IMR-90 (cell line): ENCODE measurements at regions not wholly inside any gene's neighbourhood (a gene's known extent, or its start where the extent isn't known, plus 50 kb on each side); places are given as distances from the start of the nearest gene placed in this dataset.

Source experiments
- ATAC-seq: fragments of 200-7000 bp; cut with Tn5 transposase; 2 replicates; pipeline ENCODE4 v1.9.1; 2020; ENCODE audit warnings: low read depth, mild to moderate bottlenecking, moderate library complexity
- BruUV-seq: library from RNA; stranded (reverse); fragments of 400-500 nt; replicated peaks from 2 replicates; lab custom pipeline; 2021; lab: Mats Ljungman, UMichigan
- CTCF ChIA-PET: fragments of 300-600 bp; formaldehyde crosslinking; extraction: SDS; loops from one replicate; lab custom pipeline; 2021; ENCODE audit warnings: antibody characterized with exemption; lab: Yijun Ruan, JAX
- POLR2A ChIA-PET: fragments of 300-600 bp; sonication (Branson Sonifier 250); formaldehyde crosslinking; loops from one replicate; lab custom pipeline; 2022; ENCODE audit warnings: antibody characterized with exemption; ENCODE audit not compliant: unreplicated experiment; lab: Charles Lee
- DNase-seq: peaks from one replicate; pipeline ENCODE4 v3.0.0; 2013
- H2AFZ ChIP-seq: replicated peaks from 2 replicates; pipeline ENCODE3; 2013; ENCODE audit warnings: low read length, mild to moderate bottlenecking; ENCODE audit not compliant: poor library complexity
- H2AK5ac ChIP-seq: 2 replicates; pipeline ENCODE4 v1.6.1; 2013; ENCODE audit warnings: low read depth, low read length, inconsistent platforms
- H2AK9ac ChIP-seq: replicated peaks from 2 replicates; pipeline ENCODE3; 2013; ENCODE audit warnings: mild to moderate bottlenecking, low read depth, low read length, moderate library complexity; ENCODE audit not compliant: poor library complexity
- H2BK120ac ChIP-seq: 2 replicates; pipeline ENCODE4 v1.6.1; 2013; ENCODE audit warnings: low read depth, low read length, inconsistent platforms
- H2BK15ac ChIP-seq: 3 replicates; pipeline ENCODE4 v1.6.1; 2013; ENCODE audit warnings: low read depth, low read length, inconsistent platforms
- H2BK20ac ChIP-seq: 2 replicates; pipeline ENCODE4 v1.6.1; 2013; ENCODE audit warnings: low read depth, mild to moderate bottlenecking, inconsistent platforms, low read length, moderate library complexity
- H2BK5ac ChIP-seq: 2 replicates; pipeline ENCODE4 v1.6.1; 2013; ENCODE audit warnings: mild to moderate bottlenecking, low read depth, low read length, inconsistent platforms; ENCODE audit not compliant: poor library complexity, severe bottlenecking
- H3K14ac ChIP-seq: replicated peaks from 2 replicates; pipeline ENCODE4 v1.6.1; 2013; ENCODE audit warnings: low read depth, low read length, inconsistent platforms
- H3K18ac ChIP-seq: 2 replicates; pipeline ENCODE4 v1.6.1; 2013; ENCODE audit warnings: low read depth, low read length, control low read depth
- H3K23ac ChIP-seq: 2 replicates; pipeline ENCODE4 v1.6.1; 2013; ENCODE audit warnings: low read depth, low read length, inconsistent platforms
- H3K27ac ChIP-seq: 2 replicates; pipeline ENCODE4 v1.5.1; 2013; ENCODE audit warnings: mild to moderate bottlenecking, control low read depth, low read length; ENCODE audit not compliant: insufficient read depth
- H3K27me3 ChIP-seq: 2 replicates; pipeline ENCODE4 v1.6.1; 2013; ENCODE audit warnings: low read length; ENCODE audit not compliant: control insufficient read depth, insufficient read depth
- H3K36me3 ChIP-seq: 2 replicates; pipeline ENCODE4 v1.6.1; 2013; ENCODE audit warnings: low read length, mixed read lengths; ENCODE audit not compliant: control insufficient read depth, insufficient read depth
- H3K4ac ChIP-seq: 2 replicates; pipeline ENCODE4 v1.6.1; 2013; ENCODE audit warnings: low read depth, low read length, inconsistent platforms
- H3K4me1 ChIP-seq: 2 replicates; pipeline ENCODE4 v1.6.1; 2013; ENCODE audit warnings: low read length, mixed read lengths; ENCODE audit not compliant: control insufficient read depth, insufficient read depth
- H3K4me2 ChIP-seq: 2 replicates; pipeline ENCODE4 v1.6.1; 2013; ENCODE audit warnings: low read depth, mild to moderate bottlenecking, control low read depth, low read length, moderate library complexity
- H3K4me3 ChIP-seq: 2 replicates; pipeline ENCODE4 v1.5.1; 2013; ENCODE audit warnings: low read depth, mild to moderate bottlenecking, control low read depth, low read length, moderate library complexity; ENCODE audit not compliant: insufficient read depth
- H3K56ac ChIP-seq: 2 replicates; pipeline ENCODE4 v1.6.1; 2013; ENCODE audit warnings: low read length, inconsistent platforms; ENCODE audit not compliant: insufficient read depth; ENCODE audit errors: extremely low read depth
- H3K79me1 ChIP-seq, 2 experiments: 2 replicates each; pipeline ENCODE4 v1.6.1; 2013; ENCODE audit warnings: low read length in 2 of 2, inconsistent platforms in 1 of 2, low read depth in 1 of 2
- H3K9ac ChIP-seq: 2 replicates; pipeline ENCODE4 v1.6.1; 2013; ENCODE audit warnings: low read depth, low read length, control low read depth
- H3K9me1 ChIP-seq: 2 replicates; pipeline ENCODE4 v1.6.1; 2013; ENCODE audit warnings: low read length, inconsistent platforms; ENCODE audit not compliant: insufficient read depth
- H3K9me3 ChIP-seq: 2 replicates; pipeline ENCODE4 v1.6.1; 2013; ENCODE audit warnings: low read length; ENCODE audit not compliant: control insufficient read depth, insufficient read depth
- H4K20me1 ChIP-seq: 2 replicates; pipeline ENCODE4 v1.6.1; 2013; ENCODE audit warnings: low read length, inconsistent platforms; ENCODE audit not compliant: insufficient read depth
- H4K5ac ChIP-seq: 2 replicates; pipeline ENCODE4 v1.6.1; 2013; ENCODE audit warnings: mild to moderate bottlenecking, low read depth, low read length, control low read depth
- H4K8ac ChIP-seq, 2 experiments: 2 replicates each; pipeline ENCODE4 v1.6.1; 2013; ENCODE audit warnings: low read depth in 2 of 2, low read length in 2 of 2, control low read depth in 1 of 2, inconsistent platforms in 1 of 2
- H4K91ac ChIP-seq: 2 replicates; pipeline ENCODE4 v1.6.1; 2013; ENCODE audit warnings: low read depth, low read length, inconsistent platforms; ENCODE audit not compliant: insufficient read depth
- CTCF ChIP-seq: conservative IDR thresholded peaks from 2 replicates; pipeline ENCODE4 v1.5.1; 2012; ENCODE audit warnings: mild to moderate bottlenecking, low read depth, low read length, improper control_type of control experiment
- MAZ ChIP-seq: IDR thresholded peaks from 2 replicates; pipeline ENCODE4 v1.6.1; 2012; ENCODE audit warnings: low read depth, mild to moderate bottlenecking, low read length, improper control_type of control experiment, moderate library complexity, borderline replicate concordance
- USF2 ChIP-seq: fragments of 150-350 bp; IDR thresholded peaks from 2 replicates; pipeline ENCODE4 v1.6.1; 2017; ENCODE audit warnings: mild to moderate bottlenecking, antibody characterized with exemption, low read length, low read depth
- WGBS, 2 experiments: methylation state at CpG; one replicate each; pipeline versions ENCODE4 v1.1.5 to v1.1.7; 2013; ENCODE audit warnings: missing lambda C conversion rate in 2 of 2; ENCODE audit not compliant: insufficient read length in 1 of 2; ENCODE audit errors: extremely low coverage in 2 of 2; 5-methylcytosine and 5-hydroxymethylcytosine counted together
- dilution Hi-C: fragments of 300-500 bp; cut with HindIII; formaldehyde crosslinking; loops from one replicate; pipeline ENCODE4 v1.14.3; 2018; ENCODE audit warnings: low sequenced_read_pairs; ENCODE audit not compliant: unreplicated experiment
- in situ Hi-C: fragments of 300-500 bp; cut with MboI; formaldehyde crosslinking; loops from 3 replicates; pipeline ENCODE4 v1.14.3; 2019; ENCODE audit warnings: low sequenced_read_pairs, inconsistent platforms, mixed read lengths
- intact Hi-C: fragments of 100-400 bp; cut with micrococcal nuclease; formaldehyde crosslinking; loops from 2 replicates; pipeline ENCODE4 v1.10.0; 2022

- H2AK5ac ChIP-seq: peak overlapping the region; percentile 52
- no peak overlapping the region for H3K27ac ChIP-seq
- H4K8ac ChIP-seq: peak overlapping the region; percentile 7 to 11; a peak in 1 of 4 replicates
- in situ Hi-C loops (no loop called here), intact Hi-C loops (loop anchor here (5.0 kb wide), 1 partner anchor 287 kb away; no protein-coding TSS in a partner anchor), dilution Hi-C loops (no loop called here)
- no peaks in the 10 kb centered on the region for H3K36me3 ChIP-seq
- H2BK15ac ChIP-seq: peak overlapping the region; percentile 78; the same call in 1 of the 3 replicates
- peak overlapping the region; percentile 20; the same call in 1 of the 2 replicates for H4K91ac ChIP-seq
- 0 out of 2 replicates have a peak overlapping the region, but pooled peaks have one; percentile 20 for H3K23ac ChIP-seq
- peak overlapping the region; percentile 87 for H2BK120ac ChIP-seq
- no peak overlapping the region for H2BK5ac ChIP-seq
- no peak overlapping the region for H3K4me2 ChIP-seq
- H2BK20ac ChIP-seq: peak overlapping the region; percentile 36
- H3K14ac ChIP-seq: peak overlapping the region; percentile 2; the same call in 1 of the 2 replicates
- no TSS peak for BruUV-seq
- ATAC-seq: no peak
- peak overlapping the region; percentile 68 for H3K4ac ChIP-seq
- no peaks in the 10 kb centered on the region for H3K79me1 ChIP-seq
- no peak overlapping the region for H2AK9ac ChIP-seq
- no CpG with 5 or more reads among the region's 7 CpGs for WGBS, 2 experiments
- peaks cover 11% of the 10 kb centered on the region for H3K9me1 ChIP-seq
- H3K27me3 ChIP-seq: peaks cover 4% of the 10 kb centered on the region
- peaks cover 12% of the 10 kb centered on the region for H3K4me1 ChIP-seq
- no peak overlapping the region for H2AFZ ChIP-seq
- H3K4me3 ChIP-seq: no peak overlapping the region
- POLR2A ChIA-PET: no interaction called here
- peak overlapping the region; percentile 39 for H4K5ac ChIP-seq
- H3K18ac ChIP-seq: peak overlapping the region; percentile 68
- peaks cover 3% of the 10 kb centered on the region; the same call in 1 of the 2 replicates for H4K20me1 ChIP-seq
- TF ChIP-seq CTCF: peak; percentile 17; the same call in 1 of the 2 replicates
- no peak for TF ChIP-seq USF2
- no peak for TF ChIP-seq MAZ
- CTCF ChIA-PET: interaction anchor here (0.6 kb wide), 1 partner anchor 11 kb away, joined by 4 read pairs; no protein-coding TSS in a partner anchor
- no peak overlapping the region for H3K56ac ChIP-seq
- no peak for DNase-seq
- H3K9me3 ChIP-seq: no peaks in the 10 kb centered on the region
- H3K9ac ChIP-seq: no peak overlapping the region
Measured at GRCh38 chr11:115624065-115624464, 119.8 kb upstream of the CADM1 start.
